CD14-positive monocyte (primary cell): ENCODE measurements at regions not wholly inside any gene's neighbourhood (a gene's known extent, or its start where the extent isn't known, plus 50 kb on each side); places are given as distances from the start of the nearest gene placed in this dataset.
A peak's percentile ranks its signal among the peaks of the same experiment; 100 is the strongest.

Source experiments
- DNase-seq, 3 donors: peaks; one replicate each; pipeline ENCODE4 v3.0.0-alpha.2; 2011 to 2022
- H2AFZ ChIP-seq: 2 replicates; pipeline ENCODE4 v1.6.0; 2012; ENCODE audit warnings: mild to moderate bottlenecking, low read depth, low read length, inconsistent platforms; ENCODE audit not compliant: insufficient read depth, poor library complexity, severe bottlenecking
- H3K27ac ChIP-seq, 2 donors: 1 replicate in 1 of 2; 2 replicates in 1 of 2; pipeline ENCODE4 v1.5.1; 2012 to 2013; ENCODE audit warnings: low read length in 2 of 2, control low read depth in 1 of 2, inconsistent platforms in 1 of 2, low read depth in 1 of 2, mild to moderate bottlenecking in 1 of 2
- H3K27me3 ChIP-seq, 2 donors: one replicate each; pipeline versions ENCODE4 v1.6.0 to v1.6.1; 2011 to 2013; ENCODE audit warnings: low read length in 2 of 2; ENCODE audit not compliant: control insufficient read depth in 2 of 2, insufficient read depth in 2 of 2
- H3K36me3 ChIP-seq, 2 donors: replicated peaks in 1 of 2; 1 replicate in 1 of 2; 2 replicates in 1 of 2; pipeline versions ENCODE4 v1.5.1 to v1.6.1; 2012 to 2013; ENCODE audit warnings: low read length in 2 of 2, control low read depth in 1 of 2, inconsistent platforms in 1 of 2, mild to moderate bottlenecking in 1 of 2; ENCODE audit not compliant: insufficient read depth in 2 of 2, control insufficient read depth in 1 of 2
- H3K4me1 ChIP-seq, 2 donors: 1 replicate in 1 of 2; 2 replicates in 1 of 2; pipeline versions ENCODE4 v1.5.1 to v1.6.1; 2012 to 2013; ENCODE audit warnings: low read length in 2 of 2, control low read depth in 1 of 2, inconsistent platforms in 1 of 2, mild to moderate bottlenecking in 1 of 2, moderate library complexity in 1 of 2; ENCODE audit not compliant: insufficient read depth in 2 of 2, control insufficient read depth in 1 of 2
- H3K4me2 ChIP-seq: replicated peaks from 2 replicates; pipeline ENCODE3; 2012; ENCODE audit warnings: low read length, moderate library complexity, mild to moderate bottlenecking; ENCODE audit not compliant: poor library complexity, severe bottlenecking; ENCODE audit errors: extremely low read depth
- H3K4me3 ChIP-seq, 3 experiments: fragments of 200-600 bp in 1 of 3; sonication (generic) in 1 of 3; replicated peaks in 1 of 3; 1 replicate in 2 of 3; 2 replicates in 1 of 3; pipeline ENCODE4 v1.5.1; 2011 to 2013; ENCODE audit warnings: low read length in 3 of 3, mild to moderate bottlenecking in 3 of 3, control low read depth in 2 of 3, low read depth in 2 of 3, inconsistent platforms in 1 of 3, moderate library complexity in 1 of 3
- H3K79me2 ChIP-seq: 2 replicates; pipeline ENCODE4 v1.6.0; 2012; ENCODE audit warnings: mild to moderate bottlenecking, control low read depth, inconsistent platforms, low read length, moderate library complexity; ENCODE audit not compliant: insufficient read depth
- H3K9ac ChIP-seq: 2 replicates; pipeline ENCODE4 v1.6.0; 2017; ENCODE audit warnings: low read length, mild to moderate bottlenecking; ENCODE audit not compliant: insufficient read depth, poor library complexity, severe bottlenecking
- H3K9me3 ChIP-seq, 2 donors: replicated peaks in 1 of 2; 1 replicate in 1 of 2; 2 replicates in 1 of 2; pipeline versions ENCODE4 v1.5.1 to v1.6.1; 2012 to 2013; ENCODE audit warnings: low read length in 2 of 2, control low read depth in 1 of 2; ENCODE audit not compliant: control insufficient read depth in 1 of 2, insufficient read depth in 1 of 2
- H4K20me1 ChIP-seq: 2 replicates; pipeline ENCODE4 v1.6.0; 2012; ENCODE audit warnings: mild to moderate bottlenecking, low read length, control low read depth, moderate library complexity; ENCODE audit not compliant: insufficient read depth
- H3K27ac Mint-ChIP-seq, 7 donors: one replicate each; pipeline ENCODE4 v1.8.0; 2020; ENCODE audit warnings: mild to moderate bottlenecking in 7 of 7, mixed read lengths in 7 of 7, moderate library complexity in 6 of 7, inconsistent platforms in 2 of 7
- H3K27me3 Mint-ChIP-seq, 3 donors: one replicate each; pipeline ENCODE4 v1.8.0; 2021 to 2022; ENCODE audit warnings: low read depth in 3 of 3, mild to moderate bottlenecking in 3 of 3, mixed read lengths in 3 of 3, moderate library complexity in 3 of 3, inconsistent platforms in 1 of 3
- H3K36me3 Mint-ChIP-seq, 2 donors: one replicate each; pipeline ENCODE4 v1.8.0; 2020; ENCODE audit warnings: mixed read lengths in 2 of 2, inconsistent platforms in 1 of 2, mild to moderate bottlenecking in 1 of 2
- H3K4me1 Mint-ChIP-seq: one replicate; pipeline ENCODE4 v1.8.0; 2020; ENCODE audit warnings: mild to moderate bottlenecking, mixed read lengths
- H3K4me3 Mint-ChIP-seq, 2 donors: one replicate each; pipeline ENCODE4 v1.8.0; 2020; ENCODE audit warnings: mild to moderate bottlenecking in 2 of 2, mixed read lengths in 2 of 2, moderate library complexity in 1 of 2
- H3K9me3 Mint-ChIP-seq, 7 donors: one replicate each; pipeline ENCODE4 v1.8.0; 2020 to 2022; ENCODE audit warnings: mixed read lengths in 7 of 7, mild to moderate bottlenecking in 6 of 7, moderate library complexity in 6 of 7, inconsistent platforms in 2 of 7
- WGBS: methylation state at CpG from one replicate; pipeline ENCODE4 v1.1.5; 2013; ENCODE audit warnings: missing lambda C conversion rate; ENCODE audit not compliant: insufficient coverage; 5-methylcytosine and 5-hydroxymethylcytosine counted together
- intact Hi-C, 2 donors: fragments of 100-400 bp; cut with micrococcal nuclease; formaldehyde crosslinking; loops; one replicate each; pipeline versions ENCODE4 v1.15.0 to v1.15.1; 2023
- TF ChIP-seq, protein P1 (sequence below): fragments of 200-600 bp; IDR thresholded peaks from one replicate; pipeline ENCODE4 v1.8.0; 2022; ENCODE audit warnings: antibody characterized with exemption, mild to moderate bottlenecking

GRCh38 chr5:67301285-67301903, 104.8 kb upstream of the CD180 start:
- H3K79me2 ChIP-seq: no peaks in the 10 kb centered on the region
- peak; percentile 75 to 93 (median 75) for DNase-seq
- peaks cover 0 to 2% (median 1%) of the 10 kb centered on the region in 3 donors for H3K27me3 Mint-ChIP-seq
- H3K4me1 ChIP-seq: peaks cover 38 to 50% of the 10 kb centered on the region in 2 donors
- H3K4me1 Mint-ChIP-seq: peaks cover 56% of the 10 kb centered on the region
- no peaks in the 10 kb centered on the region for H4K20me1 ChIP-seq
- no peak overlapping the region for H3K4me2 ChIP-seq
- WGBS: 4% methylated on average over 4 of the region's 8 CpGs
- H3K27ac ChIP-seq: peak overlapping the region; percentile 18 to 59
- TF ChIP-seq, protein P1, sequence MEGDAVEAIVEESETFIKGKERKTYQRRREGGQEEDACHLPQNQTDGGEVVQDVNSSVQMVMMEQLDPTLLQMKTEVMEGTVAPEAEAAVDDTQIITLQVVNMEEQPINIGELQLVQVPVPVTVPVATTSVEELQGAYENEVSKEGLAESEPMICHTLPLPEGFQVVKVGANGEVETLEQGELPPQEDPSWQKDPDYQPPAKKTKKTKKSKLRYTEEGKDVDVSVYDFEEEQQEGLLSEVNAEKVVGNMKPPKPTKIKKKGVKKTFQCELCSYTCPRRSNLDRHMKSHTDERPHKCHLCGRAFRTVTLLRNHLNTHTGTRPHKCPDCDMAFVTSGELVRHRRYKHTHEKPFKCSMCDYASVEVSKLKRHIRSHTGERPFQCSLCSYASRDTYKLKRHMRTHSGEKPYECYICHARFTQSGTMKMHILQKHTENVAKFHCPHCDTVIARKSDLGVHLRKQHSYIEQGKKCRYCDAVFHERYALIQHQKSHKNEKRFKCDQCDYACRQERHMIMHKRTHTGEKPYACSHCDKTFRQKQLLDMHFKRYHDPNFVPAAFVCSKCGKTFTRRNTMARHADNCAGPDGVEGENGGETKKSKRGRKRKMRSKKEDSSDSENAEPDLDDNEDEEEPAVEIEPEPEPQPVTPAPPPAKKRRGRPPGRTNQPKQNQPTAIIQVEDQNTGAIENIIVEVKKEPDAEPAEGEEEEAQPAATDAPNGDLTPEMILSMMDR: no peak
- peaks cover 0 to 3% of the 10 kb centered on the region in 2 donors for H3K36me3 Mint-ChIP-seq
- H3K27me3 ChIP-seq: no peaks in the 10 kb centered on the region
- intact Hi-C loops: no loop called here
- H2AFZ ChIP-seq: no peak overlapping the region
- H3K9me3 ChIP-seq: no peaks in the 10 kb centered on the region
- peak overlapping the region; percentile 61 to 87 (median 82) for H3K27ac Mint-ChIP-seq
- H3K36me3 ChIP-seq: no peaks in the 10 kb centered on the region
- no peak overlapping the region for H3K4me3 ChIP-seq
- peaks cover 0 to 6% (median 1%) of the 10 kb centered on the region in 7 donors for H3K9me3 Mint-ChIP-seq
- no peak overlapping the region for H3K9ac ChIP-seq
- H3K4me3 Mint-ChIP-seq: no peak overlapping the region

DNA sequence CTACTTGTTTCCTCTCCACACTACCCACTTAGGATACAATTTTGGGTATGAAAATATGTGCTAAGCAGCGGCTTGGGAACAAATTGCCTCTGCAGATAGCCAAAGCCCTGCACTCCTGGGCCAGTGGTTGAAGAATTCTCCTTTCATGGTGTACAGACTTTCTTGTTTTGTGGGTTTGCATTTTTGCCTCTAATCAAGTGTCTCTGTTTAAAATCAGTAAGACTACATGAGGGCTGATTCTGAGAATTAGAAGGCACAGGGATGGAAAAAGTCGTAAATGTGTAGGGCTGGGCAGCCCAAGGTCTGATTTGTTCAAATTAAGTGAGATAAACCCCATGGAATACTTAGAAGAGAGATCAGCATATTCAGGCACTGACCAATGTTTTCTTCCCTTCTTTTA, 103.7 kb upstream of the CD180 start:
- H3K9me3 Mint-ChIP-seq: peaks cover 0 to 6% (median 2%) of the 10 kb centered on the region in 7 donors

More for the DNA sequence above, 103.7 kb upstream of the CD180 start:
- no peaks in the 10 kb centered on the region for H4K20me1 ChIP-seq
- no peak overlapping the region for H3K4me3 ChIP-seq
- no CpG with 5 or more reads among the region's 2 CpGs for WGBS
- H3K79me2 ChIP-seq: no peaks in the 10 kb centered on the region
- Mint-ChIP-seq H3K27me3 (peaks cover 0 to 2% (median 1%) of the 10 kb centered on the region in 3 donors), H3K4me3 (no peak overlapping the region), H3K27ac (peak overlapping the region in 6 of 7 donors; percentile 1 to 87 (median 68)), H3K4me1 (peaks cover 48% of the 10 kb centered on the region), H3K36me3 (peaks cover 0 to 3% of the 10 kb centered on the region in 2 donors)
- H3K4me2 ChIP-seq: no peak overlapping the region
- intact Hi-C loops: no loop called here
- H3K9me3 ChIP-seq: no peaks in the 10 kb centered on the region
- peaks cover 34 to 42% of the 10 kb centered on the region in 2 donors for H3K4me1 ChIP-seq
- no peak for DNase-seq
- TF ChIP-seq, protein P1: no peak
- H3K27ac ChIP-seq: peak overlapping the region in 1 of 2 donors; percentile 59
- no peaks in the 10 kb centered on the region for H3K36me3 ChIP-seq
- H2AFZ ChIP-seq: no peak overlapping the region
- no peaks in the 10 kb centered on the region for H3K27me3 ChIP-seq
- no peak overlapping the region for H3K9ac ChIP-seq
